Peyer's patch (tissue), 4 donors: ENCODE measurements at regions not wholly inside any gene's neighbourhood (a gene's known extent, or its start where the extent isn't known, plus 50 kb on each side); places are given as distances from the start of the nearest gene placed in this dataset.

Experiments used
- DNase-seq, 3 donors: peaks; one replicate each; pipeline ENCODE4 v3.0.0-alpha.2; 2017 to 2019
- H3K27ac ChIP-seq, 4 donors: fragments of 200-600 bp; sonication (generic); one replicate each; pipeline ENCODE4 v1.5.1; 2016 to 2019
- H3K27me3 ChIP-seq, 2 donors: fragments of 200-600 bp; sonication (generic); one replicate each; pipeline ENCODE4 v1.5.1; 2019
- H3K36me3 ChIP-seq, 3 donors: fragments of 200-600 bp; sonication (generic); one replicate each; pipeline ENCODE4 v1.5.1; 2016 to 2019
- H3K4me1 ChIP-seq, 4 donors: fragments of 200-600 bp; sonication (generic); one replicate each; pipeline ENCODE4 v1.5.1; 2016 to 2019
- H3K4me3 ChIP-seq, 4 donors: fragments of 200-600 bp; sonication (generic); 1 replicate in 3 of 4; 2 replicates in 1 of 4; pipeline ENCODE4 v1.5.1; 2016 to 2019; ENCODE audit warnings: mild to moderate bottlenecking in 1 of 4
- H3K9me3 ChIP-seq, 4 donors: fragments of 200-600 bp; sonication (generic); one replicate each; pipeline ENCODE4 v1.5.1; 2016 to 2019; ENCODE audit warnings: mild to moderate bottlenecking in 1 of 4
- POLR2A ChIP-seq, 2 donors: fragments of 450-650 bp; IDR thresholded peaks; one replicate each; pipeline ENCODE4 v1.5.1; 2017; ENCODE audit warnings: antibody characterized with exemption in 2 of 2, mild to moderate bottlenecking in 2 of 2, moderate library complexity in 2 of 2
- TF ChIP-seq, protein P1 (sequence below), 6 experiments: fragments of 450-650 bp in 4 of 6; fragments of 200-600 bp in 2 of 6; sonication (generic) in 1 of 6; IDR thresholded peaks; one replicate each; pipeline ENCODE4 v1.5.1; 2017 to 2019; ENCODE audit warnings: antibody characterized with exemption in 6 of 6, mild to moderate bottlenecking in 3 of 6, moderate library complexity in 1 of 6

DNA sequence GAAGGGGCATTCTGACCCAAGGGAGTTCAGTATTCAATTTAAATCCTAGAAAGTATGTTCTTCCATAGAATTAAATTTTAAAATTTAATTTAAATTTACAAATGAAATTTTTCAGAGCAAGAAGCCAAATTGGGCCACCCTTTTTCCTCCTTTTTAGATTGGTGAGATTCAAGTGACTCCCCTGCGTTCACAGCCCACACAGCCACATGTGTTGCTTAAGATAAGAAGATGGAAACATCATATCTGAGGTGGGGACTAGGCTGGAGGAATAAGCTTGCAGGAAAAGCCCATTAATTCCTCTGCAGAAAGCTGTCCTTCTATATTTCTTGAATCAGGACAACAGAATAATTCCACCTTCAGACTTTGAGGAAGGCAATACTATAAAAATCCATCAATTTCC lies 392.7 kb upstream of the ZNF507 start:
- Histone ChIP-seq H3K9me3 (peaks cover 0 to 6% (median 0%) of the 10 kb centered on the region in 4 donors), H3K27ac (no peak overlapping the region), H3K36me3 (no peaks in the 10 kb centered on the region), H3K27me3 (no peaks in the 10 kb centered on the region), H3K4me3 (no peak overlapping the region), H3K4me1 (no peaks in the 10 kb centered on the region)
- no peak for DNase-seq
- TF ChIP-seq, protein P1, sequence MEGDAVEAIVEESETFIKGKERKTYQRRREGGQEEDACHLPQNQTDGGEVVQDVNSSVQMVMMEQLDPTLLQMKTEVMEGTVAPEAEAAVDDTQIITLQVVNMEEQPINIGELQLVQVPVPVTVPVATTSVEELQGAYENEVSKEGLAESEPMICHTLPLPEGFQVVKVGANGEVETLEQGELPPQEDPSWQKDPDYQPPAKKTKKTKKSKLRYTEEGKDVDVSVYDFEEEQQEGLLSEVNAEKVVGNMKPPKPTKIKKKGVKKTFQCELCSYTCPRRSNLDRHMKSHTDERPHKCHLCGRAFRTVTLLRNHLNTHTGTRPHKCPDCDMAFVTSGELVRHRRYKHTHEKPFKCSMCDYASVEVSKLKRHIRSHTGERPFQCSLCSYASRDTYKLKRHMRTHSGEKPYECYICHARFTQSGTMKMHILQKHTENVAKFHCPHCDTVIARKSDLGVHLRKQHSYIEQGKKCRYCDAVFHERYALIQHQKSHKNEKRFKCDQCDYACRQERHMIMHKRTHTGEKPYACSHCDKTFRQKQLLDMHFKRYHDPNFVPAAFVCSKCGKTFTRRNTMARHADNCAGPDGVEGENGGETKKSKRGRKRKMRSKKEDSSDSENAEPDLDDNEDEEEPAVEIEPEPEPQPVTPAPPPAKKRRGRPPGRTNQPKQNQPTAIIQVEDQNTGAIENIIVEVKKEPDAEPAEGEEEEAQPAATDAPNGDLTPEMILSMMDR (IDR thresholded peaks at IDR 0.05): no peak
- TF ChIP-seq POLR2A (IDR thresholded peaks at IDR 0.05): no peak

DNA sequence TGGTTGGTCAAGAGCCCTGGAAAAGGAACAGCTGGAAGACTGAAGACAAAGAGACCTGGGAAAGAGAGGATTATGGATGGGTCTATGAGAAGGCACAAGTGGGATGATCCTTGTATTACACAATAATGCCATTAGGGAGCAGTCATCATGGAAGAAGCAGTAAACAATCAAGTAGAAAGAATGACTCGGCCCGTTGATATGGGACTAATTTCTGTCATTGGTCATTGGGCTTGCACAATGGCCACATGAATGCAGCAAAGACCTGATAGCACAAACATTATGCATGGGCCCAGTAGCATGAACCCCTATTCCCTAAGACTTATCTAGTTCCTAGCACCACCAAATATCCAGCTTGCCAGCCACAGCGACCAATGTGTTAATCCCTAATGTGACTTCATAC lies 390.3 kb upstream of the ZNF507 start:
- Histone ChIP-seq H3K9me3 (peaks cover 0 to 6% (median 0%) of the 10 kb centered on the region in 4 donors), H3K36me3 (no peaks in the 10 kb centered on the region), H3K27me3 (no peaks in the 10 kb centered on the region), H3K4me1 (no peaks in the 10 kb centered on the region), H3K4me3 (no peak overlapping the region), H3K27ac (no peak overlapping the region)
- no peak for DNase-seq
- TF ChIP-seq, protein P1 (IDR thresholded peaks at IDR 0.05): no peak
- TF ChIP-seq POLR2A (IDR thresholded peaks at IDR 0.05): no peak

DNA sequence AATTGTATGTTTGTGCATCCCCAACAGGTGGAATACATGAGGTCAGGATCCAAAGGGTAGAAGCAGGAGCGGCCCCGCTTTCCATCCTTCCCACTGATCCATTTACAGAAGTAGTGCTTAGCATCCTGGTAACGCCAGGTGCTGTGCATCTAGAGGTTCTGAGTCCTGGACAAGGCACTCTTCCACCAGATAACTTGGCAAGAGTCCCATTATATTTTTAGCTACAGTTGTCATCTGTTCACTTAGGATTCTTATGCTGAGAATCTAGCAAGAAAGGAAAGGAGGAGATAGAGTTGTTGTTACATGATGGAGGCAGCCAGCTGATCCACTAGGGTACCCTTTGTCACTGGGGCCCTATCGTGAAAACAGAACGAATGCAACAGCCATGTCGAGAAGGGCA lies 389.5 kb upstream of the ZNF507 start:
- DNase-seq: no peak
- Histone ChIP-seq H3K27me3 (no peaks in the 10 kb centered on the region), H3K4me3 (no peak overlapping the region), H3K27ac (no peak overlapping the region), H3K9me3 (peaks cover 0 to 6% (median 0%) of the 10 kb centered on the region in 4 donors), H3K4me1 (no peaks in the 10 kb centered on the region), H3K36me3 (no peaks in the 10 kb centered on the region)
- TF ChIP-seq POLR2A (IDR thresholded peaks at IDR 0.05): no peak
- TF ChIP-seq, protein P1 (IDR thresholded peaks at IDR 0.05): no peak

DNA sequence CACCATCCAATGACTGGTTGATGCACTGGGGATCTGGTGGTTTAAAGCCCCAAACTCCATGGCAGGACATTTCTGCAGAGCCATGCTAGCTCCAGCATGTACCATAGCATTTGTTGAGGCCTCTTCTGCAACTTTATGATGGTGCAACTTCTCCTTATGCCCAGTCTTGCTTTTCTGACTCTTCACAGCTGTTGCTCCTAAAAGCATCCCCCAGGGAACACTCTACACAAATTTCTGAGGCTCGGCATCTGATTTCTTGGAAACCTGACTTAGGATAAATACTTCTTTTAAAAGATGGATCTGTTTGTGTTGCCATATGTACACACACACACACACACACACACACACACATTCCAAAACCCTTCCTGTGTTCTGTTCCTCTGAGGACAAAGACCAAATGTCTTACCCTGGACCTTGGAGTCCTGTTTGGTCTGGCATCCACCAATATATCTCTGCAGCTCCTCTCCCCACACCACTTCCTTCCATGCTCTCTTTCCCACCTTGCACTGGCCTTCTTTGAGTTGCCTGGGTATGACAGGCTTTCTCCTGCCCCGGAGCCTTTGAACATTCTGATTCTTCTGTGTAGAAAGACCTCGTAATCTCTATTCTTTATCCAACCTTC lies 388.5 kb upstream of the ZNF507 start:
- DNase-seq: no peak
- Histone ChIP-seq H3K27me3 (no peaks in the 10 kb centered on the region), H3K36me3 (no peaks in the 10 kb centered on the region), H3K4me1 (no peaks in the 10 kb centered on the region), H3K9me3 (peaks cover 0 to 4% (median 0%) of the 10 kb centered on the region in 4 donors), H3K4me3 (no peak overlapping the region), H3K27ac (no peak overlapping the region)
- TF ChIP-seq POLR2A (IDR thresholded peaks at IDR 0.05): no peak
- TF ChIP-seq, protein P1 (IDR thresholded peaks at IDR 0.05): no peak

DNA sequence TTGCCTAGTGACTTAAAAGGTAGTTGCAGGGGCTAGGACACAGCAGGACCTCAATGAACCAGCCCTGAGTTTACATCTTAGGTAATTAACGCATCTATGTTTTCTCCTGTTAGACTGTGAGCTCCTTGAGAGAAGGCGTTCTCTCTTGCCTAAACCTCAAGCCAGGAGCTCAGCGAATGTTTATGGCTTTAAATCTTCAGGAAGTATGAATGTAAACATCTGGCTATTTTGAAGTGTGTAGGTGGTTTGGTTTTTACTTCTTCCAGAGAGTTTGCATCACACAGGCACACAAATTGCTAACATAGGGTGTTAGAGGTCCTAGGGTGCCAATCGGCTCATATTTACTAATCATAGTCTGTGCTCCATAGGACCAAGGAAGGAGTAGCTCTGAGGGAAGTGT lies 387.7 kb upstream of the ZNF507 start:
- no peak for DNase-seq
- TF ChIP-seq POLR2A (IDR thresholded peaks at IDR 0.05): no peak
- TF ChIP-seq, protein P1 (IDR thresholded peaks at IDR 0.05): no peak
- Histone ChIP-seq H3K4me1 (no peaks in the 10 kb centered on the region), H3K9me3 (no peaks in the 10 kb centered on the region), H3K4me3 (no peak overlapping the region), H3K27me3 (no peaks in the 10 kb centered on the region), H3K36me3 (no peaks in the 10 kb centered on the region), H3K27ac (no peak overlapping the region)
